SK-N-SH (cell line): ENCODE measurements at regions not wholly inside any gene's neighbourhood (a gene's known extent, or its start where the extent isn't known, plus 50 kb on each side); places are given as distances from the start of the nearest gene placed in this dataset.

Experiments
- CTCF ChIP-seq: fragments of 200-600 bp; sonication (generic); IDR thresholded peaks from 2 replicates; pipeline ENCODE4 v1.6.1; 2017; ENCODE audit warnings: antibody characterized with exemption, mild to moderate bottlenecking, moderate library complexity
- POLR2AphosphoS5 ChIP-seq: IDR thresholded peaks from 2 replicates; pipeline ENCODE4 v1.6.1; 2012; ENCODE audit warnings: low read depth, low read length

GRCh38 chr1:82810601-82811000 lies 1009.9 kb downstream of the ADGRL2 start:
- TF ChIP-seq CTCF (no peak), POLR2AphosphoS5 (no peak)
